ENCODE measurements at regions not wholly inside any gene's neighbourhood (a gene's known extent, or its start where the extent isn't known, plus 50 kb on each side); places are given as distances from the start of the nearest gene placed in this dataset.
"Not testable (repeated sequence)": the region's sequence is repeated elsewhere in the genome, so short reads cannot be mapped to it uniquely, and the experiment has no call there.

DNA sequence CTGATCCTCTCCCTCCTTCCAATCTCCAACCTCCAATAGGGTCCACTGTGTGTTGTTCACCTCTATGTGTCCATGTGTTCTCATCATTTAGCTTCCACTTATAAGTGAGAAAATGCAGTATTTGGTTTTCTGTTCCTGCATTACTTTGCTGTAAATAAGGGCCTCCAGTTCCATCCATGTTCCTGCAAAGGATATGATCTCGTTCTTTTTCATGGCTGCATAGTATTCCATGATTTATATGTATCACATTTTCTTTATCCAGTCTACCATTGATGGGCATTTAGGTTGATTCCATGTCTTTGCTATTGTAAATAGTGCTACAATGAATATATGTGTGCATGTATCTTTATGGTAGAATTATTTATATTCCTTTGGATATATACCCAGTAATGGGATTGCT is 123.2 kb upstream of the BMAL1 start:
- not testable (repeated sequence) for TF ChIP-seq YY1 (IDR thresholded peaks at IDR 0.05; ENCODE audit: insufficient read depth, insufficient read length); ZNF274 (IDR thresholded peaks at IDR 0.05; ENCODE audit: low read depth, low read length)
